GM12878 (cell line): ENCODE measurements at regions not wholly inside any gene's neighbourhood (a gene's known extent, or its start where the extent isn't known, plus 50 kb on each side); places are given as distances from the start of the nearest gene placed in this dataset.

Experiments
- ATF2 ChIP-seq: IDR thresholded peaks from 2 replicates; pipeline ENCODE4 v1.6.1; 2012; ENCODE audit warnings: low read length, inconsistent platforms
- ATF7 ChIP-seq: fragments of 450-650 bp; IDR thresholded peaks from 2 replicates; pipeline ENCODE4 v1.6.1; 2016; ENCODE audit warnings: low read depth, mild to moderate bottlenecking
- ESRRA ChIP-seq: IDR thresholded peaks from 2 replicates; pipeline ENCODE4 v1.6.1; 2012; ENCODE audit warnings: mild to moderate bottlenecking, low read length, improper control_type of control experiment
- ETV6 ChIP-seq, 2 experiments: fragments of 450-650 bp in 1 of 2; IDR thresholded peaks in 1 of 2; conservative IDR thresholded peaks in 1 of 2; 2 replicates each; pipeline ENCODE4 v1.6.1; 2014; ENCODE audit warnings: antibody characterized with exemption in 1 of 2, borderline replicate concordance in 1 of 2, low read depth in 1 of 2, mild to moderate bottlenecking in 1 of 2, moderate library complexity in 1 of 2
- IKZF1 ChIP-seq: fragments of 450-650 bp; conservative IDR thresholded peaks from 2 replicates; pipeline ENCODE4 v1.6.1; 2017; ENCODE audit warnings: antibody characterized with exemption, mild to moderate bottlenecking
- IKZF2 ChIP-seq, 2 experiments: fragments of 450-650 bp; IDR thresholded peaks; 2 replicates each; pipeline ENCODE4 v1.6.1; 2017; ENCODE audit warnings: mild to moderate bottlenecking in 2 of 2, moderate library complexity in 2 of 2
- MEF2A ChIP-seq: IDR thresholded peaks from 2 replicates; pipeline ENCODE4 v1.6.1; 2011; ENCODE audit warnings: low read depth, mild to moderate bottlenecking, low read length, moderate library complexity; ENCODE audit not compliant: insufficient read depth
- MTA2 ChIP-seq: fragments of 450-650 bp; IDR thresholded peaks from 2 replicates; pipeline ENCODE4 v1.6.1; 2016; ENCODE audit warnings: low read depth, mild to moderate bottlenecking, moderate library complexity
- MTA3 ChIP-seq: IDR thresholded peaks from 2 replicates; pipeline ENCODE4 v1.6.1; 2012; ENCODE audit warnings: low read length, inconsistent platforms, borderline replicate concordance
- MXI1 ChIP-seq: fragments of 150-350 bp; IDR thresholded peaks from 2 replicates; pipeline ENCODE4 v1.6.1; 2011; ENCODE audit warnings: low read depth, mild to moderate bottlenecking, inconsistent platforms, low read length, improper control_type of control experiment
- NFIC ChIP-seq: IDR thresholded peaks from 2 replicates; pipeline ENCODE4 v1.6.1; 2012; ENCODE audit warnings: low read depth, mild to moderate bottlenecking, inconsistent platforms, low read length, moderate library complexity
- STAT3 ChIP-seq: IDR thresholded peaks from 2 replicates; pipeline ENCODE4 v1.6.1; 2011; ENCODE audit warnings: low read depth, low read length, improper control_type of control experiment
- TBL1XR1 ChIP-seq: IDR thresholded peaks from 2 replicates; pipeline ENCODE4 v1.6.1; 2012; ENCODE audit warnings: low read depth, low read length, improper control_type of control experiment
- ZBTB33 ChIP-seq: fragments of 450-650 bp; IDR thresholded peaks from 2 replicates; pipeline ENCODE4 v1.6.1; 2017; ENCODE audit warnings: mild to moderate bottlenecking
- TF ChIP-seq, protein P1 (sequence below): fragments of 450-650 bp; IDR thresholded peaks from 2 replicates; pipeline ENCODE4 v1.6.1; 2017; ENCODE audit warnings: low read depth, mild to moderate bottlenecking, moderate library complexity

GRCh38 chr10:4136121-4136520 is 351.1 kb upstream of the KLF6 start (continued):
- TF ChIP-seq, protein P1, sequence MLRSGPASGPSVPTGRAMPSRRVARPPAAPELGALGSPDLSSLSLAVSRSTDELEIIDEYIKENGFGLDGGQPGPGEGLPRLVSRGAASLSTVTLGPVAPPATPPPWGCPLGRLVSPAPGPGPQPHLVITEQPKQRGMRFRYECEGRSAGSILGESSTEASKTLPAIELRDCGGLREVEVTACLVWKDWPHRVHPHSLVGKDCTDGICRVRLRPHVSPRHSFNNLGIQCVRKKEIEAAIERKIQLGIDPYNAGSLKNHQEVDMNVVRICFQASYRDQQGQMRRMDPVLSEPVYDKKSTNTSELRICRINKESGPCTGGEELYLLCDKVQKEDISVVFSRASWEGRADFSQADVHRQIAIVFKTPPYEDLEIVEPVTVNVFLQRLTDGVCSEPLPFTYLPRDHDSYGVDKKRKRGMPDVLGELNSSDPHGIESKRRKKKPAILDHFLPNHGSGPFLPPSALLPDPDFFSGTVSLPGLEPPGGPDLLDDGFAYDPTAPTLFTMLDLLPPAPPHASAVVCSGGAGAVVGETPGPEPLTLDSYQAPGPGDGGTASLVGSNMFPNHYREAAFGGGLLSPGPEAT: 0 out of 2 replicates have a peak, but pooled peaks have one; percentile 36
- TF ChIP-seq NFIC (peak; percentile 58), ESRRA (no peak), MEF2A (peak; percentile 79; the same call in 1 of the 2 replicates), ETV6 (conservative IDR thresholded peaks at IDR 0.05 in 1 of 2, IDR thresholded peaks at IDR 0.05 in 1 of 2; ENCODE audit: borderline replicate concordance in 1 of 2, low read depth in 1 of 2) (peak in 1 of 2 experiments; percentile 26; a peak in 1 of 4 replicates), STAT3 (0 out of 2 replicates have a peak, but pooled peaks have one; percentile 27), MTA2 (peak; percentile 45), IKZF2 (IDR thresholded peaks at IDR 0.05) (peak; percentile 37 to 41; a peak in 2 of 4 replicates), MXI1 (no peak), IKZF1 (0 out of 2 replicates have a peak, but pooled peaks have one; percentile 18), ATF2 (peak; percentile 62; the same call in 1 of the 2 replicates), ZBTB33 (no peak), ATF7 (peak; percentile 41; the same call in 1 of the 2 replicates), TBL1XR1 (peak; percentile 84; the same call in 1 of the 2 replicates), MTA3 (0 out of 2 replicates have a peak, but pooled peaks have one; percentile 42)
- TF ChIP-seq, all 136 proteins: peak for 18
